ENCODE measurements at regions not wholly inside any gene's neighbourhood (a gene's known extent, or its start where the extent isn't known, plus 50 kb on each side); places are given as distances from the start of the nearest gene placed in this dataset.

DNA sequence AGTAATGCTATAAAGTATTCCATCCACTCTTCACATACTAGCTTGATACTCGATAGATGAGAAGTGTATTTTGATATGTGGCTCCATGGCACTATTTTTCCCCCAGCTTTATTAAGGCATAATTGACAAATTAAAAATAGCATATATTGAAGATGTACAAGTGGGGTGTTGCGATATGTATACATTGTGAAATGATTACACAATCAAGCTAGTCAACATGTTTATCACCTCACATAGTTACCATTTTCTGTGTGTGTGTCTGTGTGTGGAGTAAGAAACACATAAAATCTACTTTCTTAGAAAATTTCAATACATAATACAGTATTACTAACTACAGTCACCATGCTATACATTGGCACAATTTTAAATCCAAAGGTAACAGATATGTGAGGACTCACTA lies 82.5 kb upstream of the MYT1L start:
- FAIRE-seq (no peak), DNase-seq (ENCODE audit: low spot score) (no peak)

DNA sequence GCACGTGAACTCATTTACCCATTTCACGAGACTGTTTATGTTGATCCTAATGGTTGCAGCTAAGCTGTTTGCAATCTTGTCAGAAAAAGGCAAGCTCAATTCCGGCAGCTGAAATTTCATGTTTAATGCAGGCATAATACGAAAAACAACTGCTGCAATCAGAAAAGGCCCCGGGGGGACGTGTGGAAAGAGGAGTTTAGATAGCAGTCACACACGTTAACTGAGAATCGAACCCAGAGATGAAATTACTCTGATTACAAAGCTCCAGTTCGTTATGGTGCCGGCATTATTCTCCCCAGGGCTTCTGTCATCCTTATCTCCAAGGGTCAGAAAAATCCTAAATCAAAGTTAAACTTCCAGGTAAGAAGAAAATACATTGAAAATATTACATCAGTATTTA lies 79.9 kb upstream of the MYT1L start:
- no peak for FAIRE-seq

DNA sequence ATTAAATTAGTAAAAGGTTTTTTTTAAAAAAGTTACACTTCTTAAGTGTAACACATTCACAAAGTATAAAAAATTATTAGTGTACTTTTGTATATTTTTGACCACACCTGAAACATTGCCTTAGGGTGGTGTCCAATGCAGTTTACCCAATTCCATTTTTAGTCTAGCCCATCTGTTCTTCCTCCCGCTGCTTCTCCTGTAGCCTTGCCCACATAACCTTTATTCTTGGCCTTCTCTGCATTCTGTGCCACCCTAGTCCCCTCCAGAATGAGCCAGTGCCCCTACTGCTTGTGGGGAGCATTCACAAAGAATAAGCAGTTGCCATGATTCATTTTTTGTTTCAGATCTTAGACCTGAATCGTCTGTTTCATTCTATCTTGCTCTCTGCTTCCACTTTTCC lies 78.4 kb upstream of the MYT1L start:
- no peak for FAIRE-seq
- no peak for DNase-seq (ENCODE audit: low spot score)

More for the DNA sequence above, 79.9 kb upstream of the MYT1L start:
- DNase-seq (ENCODE audit: low spot score) = no peak

DNA sequence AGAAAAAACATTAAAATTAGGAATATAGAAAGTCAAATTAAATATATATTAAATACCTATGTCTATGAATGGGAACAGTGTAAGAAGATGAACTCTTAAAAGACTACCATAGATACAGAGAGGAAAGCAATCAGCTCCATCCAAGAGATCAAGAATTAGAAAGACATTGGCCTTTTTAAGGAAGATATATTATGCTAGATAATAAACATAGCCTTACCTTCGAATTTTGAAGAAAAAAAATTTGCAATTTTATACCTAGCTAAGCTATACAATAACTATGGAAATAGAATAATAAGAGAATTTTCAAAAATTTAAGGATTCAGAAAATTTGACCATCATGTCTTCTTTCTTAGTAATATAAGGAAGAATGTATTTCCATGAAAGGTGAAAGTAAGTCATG lies 74.7 kb upstream of the MYT1L start:
- FAIRE-seq (no peak), DNase-seq (ENCODE audit: low spot score) (no peak)

DNA sequence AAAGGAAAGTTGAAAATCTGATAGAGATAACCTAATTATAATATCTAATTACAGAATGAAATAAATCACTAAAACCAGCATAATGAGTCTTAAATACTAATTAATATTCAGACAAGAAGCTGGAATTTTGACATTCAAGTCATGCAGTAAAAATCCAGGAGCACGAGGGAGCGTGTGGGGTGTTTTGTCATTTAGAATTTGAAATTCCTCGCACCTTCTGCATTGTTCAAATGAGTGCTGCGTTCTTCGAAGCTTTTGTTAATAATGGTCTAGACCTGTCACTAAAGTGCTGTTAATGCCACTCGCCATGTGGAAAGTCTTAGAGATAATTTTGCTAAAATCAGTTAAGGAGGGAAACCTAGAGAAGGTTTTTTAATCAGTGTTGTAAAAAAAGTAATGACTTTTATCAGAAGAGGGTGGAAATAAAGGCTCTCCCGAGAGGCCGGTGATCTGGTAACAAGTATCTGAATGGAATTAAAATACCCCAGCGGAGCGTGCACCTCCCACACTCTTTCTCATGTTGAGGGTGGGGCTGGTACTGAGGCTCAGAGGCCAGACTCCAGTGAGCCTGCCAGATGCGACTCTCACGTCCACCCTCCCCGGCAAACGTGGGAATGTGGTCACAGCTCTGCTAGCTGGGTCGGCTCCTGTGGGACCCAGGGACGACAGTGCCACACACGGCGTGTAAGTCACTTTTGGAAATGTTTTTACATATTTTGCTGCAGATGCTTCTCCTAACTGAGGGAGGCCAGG lies 69.4 kb upstream of the MYT1L start:
- DNase-seq (ENCODE audit: low spot score) = no peak
- no peak for FAIRE-seq

DNA sequence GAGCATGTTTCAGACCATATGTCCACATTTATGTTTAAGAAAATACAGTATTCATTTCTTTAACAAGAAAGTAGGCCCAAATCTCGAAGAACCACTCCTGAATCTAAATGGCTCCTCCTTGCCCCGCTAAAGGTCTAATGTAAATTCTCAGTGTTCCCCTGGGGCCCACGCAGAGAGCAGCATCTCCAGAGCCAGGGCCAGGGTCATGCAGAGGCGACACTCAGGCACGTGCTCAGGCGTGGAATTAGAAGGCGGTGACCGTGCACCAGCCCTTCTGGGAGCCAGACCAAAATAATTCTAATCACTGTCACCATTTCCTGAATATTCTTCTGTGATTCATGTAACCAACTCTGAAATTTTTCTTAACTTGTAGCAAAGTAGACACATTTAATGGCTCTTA lies 68.3 kb upstream of the MYT1L start:
- DNase-seq (ENCODE audit: low spot score) (no peak), FAIRE-seq (no peak)

DNA sequence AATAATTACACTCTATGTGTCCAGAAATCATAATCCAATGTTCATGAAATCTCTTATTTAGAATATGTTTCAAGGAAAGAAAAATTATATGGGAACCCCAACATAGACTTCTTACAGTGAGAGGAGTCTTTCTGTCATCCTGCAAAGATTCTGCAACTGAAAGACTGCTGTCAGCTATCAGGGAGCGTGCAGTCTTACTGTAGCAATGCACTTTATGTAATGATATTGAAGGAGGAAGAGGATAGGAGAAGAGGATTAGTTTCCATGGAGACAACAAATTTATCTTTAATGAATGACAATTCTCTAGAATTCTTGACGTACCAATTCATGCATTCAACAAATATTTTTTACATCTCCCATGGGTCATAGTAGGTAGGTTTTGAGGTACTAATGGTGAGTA lies 61.3 kb upstream of the MYT1L start:
- no peak for DNase-seq (ENCODE audit: low spot score)
- FAIRE-seq = no peak

DNA sequence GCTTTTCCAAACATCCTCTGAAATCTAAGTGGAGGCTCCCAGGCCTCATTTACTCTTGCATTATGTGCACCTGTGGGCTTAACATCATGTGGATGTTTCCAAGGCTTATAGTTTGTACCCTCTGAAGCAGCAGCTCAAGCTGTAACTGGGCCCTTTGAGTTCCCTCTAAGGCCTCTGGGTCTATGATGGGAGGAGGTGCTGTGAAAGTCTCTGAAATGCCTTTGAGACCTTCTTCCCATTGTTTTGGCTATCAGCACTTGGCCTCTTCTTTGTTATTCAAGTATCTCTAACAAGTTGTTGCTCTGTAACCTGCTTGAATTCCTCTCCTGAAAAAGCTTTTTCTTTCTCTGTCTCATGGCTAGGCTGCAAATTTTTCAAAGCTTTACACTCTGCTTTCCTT lies 58.1 kb upstream of the MYT1L start:
- DNase-seq (ENCODE audit: low spot score) = no peak
- no peak for FAIRE-seq
